Common myeloid progenitor, CD34-positive (primary cell): ENCODE measurements at regions not wholly inside any gene's neighbourhood (a gene's known extent, or its start where the extent isn't known, plus 50 kb on each side); places are given as distances from the start of the nearest gene placed in this dataset.

Experiments
- CTCF ChIA-PET: fragments of 350-600 bp; sonication (Branson Sonifier 250); formaldehyde crosslinking; loops from one replicate; lab custom pipeline; 2021; ENCODE audit warnings: antibody characterized with exemption; lab: Charles Lee
- POLR2A ChIA-PET: fragments of 350-600 bp; sonication (Branson Sonifier 250); formaldehyde crosslinking; loops from one replicate; lab custom pipeline; 2021; ENCODE audit warnings: antibody characterized with exemption; lab: Charles Lee
- DNase-seq, 3 donors: peaks; one replicate each; pipeline versions ENCODE4 v3.0.0 to v3.0.0-alpha.2; 2013
- H3K27ac ChIP-seq, 2 experiments: 1 replicate in 1 of 2; 2 replicates in 1 of 2; pipeline ENCODE4 v1.7.0; 2013; ENCODE audit warnings: inconsistent platforms in 2 of 2, low read length in 2 of 2, mild to moderate bottlenecking in 2 of 2, low read depth in 1 of 2, moderate library complexity in 1 of 2; ENCODE audit not compliant: severe bottlenecking in 2 of 2, insufficient read depth in 1 of 2, poor library complexity in 1 of 2
- H3K27me3 ChIP-seq, 5 experiments: replicated peaks in 2 of 5; 1 replicate in 3 of 5; 2 replicates in 2 of 5; pipeline versions ENCODE4 v1.6.1 to v1.7.0; 2013; ENCODE audit warnings: low read length in 4 of 5, mild to moderate bottlenecking in 2 of 5, moderate library complexity in 2 of 5, inconsistent platforms in 1 of 5; ENCODE audit not compliant: insufficient read depth in 5 of 5, control insufficient read depth in 4 of 5
- H3K36me3 ChIP-seq, 4 experiments: 1 replicate in 2 of 4; 2 replicates in 2 of 4; pipeline versions ENCODE4 v1.6.1 to v1.7.0; 2013; ENCODE audit warnings: low read length in 3 of 4, control low read depth in 1 of 4, mild to moderate bottlenecking in 1 of 4; ENCODE audit not compliant: control insufficient read depth in 4 of 4, insufficient read depth in 4 of 4
- H3K4me1 ChIP-seq, 4 experiments: 1 replicate in 3 of 4; 2 replicates in 1 of 4; pipeline versions ENCODE4 v1.6.1 to v1.7.1; 2013; ENCODE audit warnings: low read length in 3 of 4, mild to moderate bottlenecking in 3 of 4, control low read depth in 1 of 4, inconsistent platforms in 1 of 4, moderate library complexity in 1 of 4; ENCODE audit not compliant: control insufficient read depth in 4 of 4, insufficient read depth in 4 of 4; ENCODE audit errors: control extremely low read depth in 1 of 4
- H3K4me3 ChIP-seq, 7 experiments: 1 replicate in 4 of 7; 2 replicates in 3 of 7; pipeline versions ENCODE4 v1.5.1 to v1.7.0; 2013; ENCODE audit warnings: mild to moderate bottlenecking in 7 of 7, low read length in 6 of 7, moderate library complexity in 6 of 7, inconsistent platforms in 2 of 7, low read depth in 2 of 7, control low read depth in 1 of 7; ENCODE audit not compliant: insufficient read depth in 4 of 7, control insufficient read depth in 1 of 7; ENCODE audit errors: extremely low read depth in 1 of 7
- H3K9me3 ChIP-seq, 5 experiments: 1 replicate in 4 of 5; 2 replicates in 1 of 5; pipeline versions ENCODE4 v1.6.1 to v1.7.1; 2013; ENCODE audit warnings: low read length in 4 of 5, mild to moderate bottlenecking in 2 of 5, inconsistent platforms in 1 of 5, low read depth in 1 of 5, moderate library complexity in 1 of 5; ENCODE audit not compliant: control insufficient read depth in 4 of 5, insufficient read depth in 2 of 5; ENCODE audit errors: control extremely low read depth in 1 of 5
- WGBS: methylation state at CpG from one replicate; pipeline ENCODE4 v1.1.5; 2013; ENCODE audit not compliant: insufficient coverage; 5-methylcytosine and 5-hydroxymethylcytosine counted together

GRCh38 chr2:118309946-118310680 lies 221.8 kb downstream of the INSIG2 start:
- Histone ChIP-seq H3K9me3 (peaks cover 0 to 1% (median 0%) of the 10 kb centered on the region in 5 experiments), H3K4me3 (peak overlapping the region in 6 of 7 experiments; percentile 44 to 80 (median 62)), H3K36me3 (no peaks in the 10 kb centered on the region), H3K27ac (no peak overlapping the region), H3K4me1 (peaks cover 0 to 11% (median 9%) of the 10 kb centered on the region in 4 experiments), H3K27me3 (peaks cover 7 to 72% (median 28%) of the 10 kb centered on the region in 5 experiments)
- DNase-seq, result peak; percentile 31 to 80 (median 66)
- CTCF ChIA-PET, result no interaction called here
- POLR2A ChIA-PET, result interaction anchor here (0.6 kb wide), 1 partner anchor 85 kb away, joined by 5 read pairs; no protein-coding TSS in a partner anchor
- WGBS, result 0% methylated on average over 29 of the region's 56 CpGs

- CTCF ChIA-PET, result no interaction called here
- DNase-seq, result no peak
- Histone ChIP-seq H3K4me3 (peak overlapping the region in 6 of 7 experiments; percentile 44 to 80 (median 62)), H3K27me3 (peaks cover 7 to 68% (median 28%) of the 10 kb centered on the region in 5 experiments), H3K36me3 (no peaks in the 10 kb centered on the region), H3K27ac (no peak overlapping the region), H3K9me3 (peaks cover 0 to 1% (median 0%) of the 10 kb centered on the region in 5 experiments), H3K4me1 (peaks cover 0 to 11% (median 9%) of the 10 kb centered on the region in 4 experiments)
- POLR2A ChIA-PET, result no interaction called here
- 98% methylated on average over 6 of the region's 16 CpGs for WGBS
These were observed 221.1 kb downstream of the INSIG2 start for GRCh38 chr2:118309257-118309945.

- no CpG with 5 or more reads among the region's 2 CpGs for WGBS
- CTCF ChIA-PET, result no interaction called here
- POLR2A ChIA-PET, result no interaction called here
These were observed 219.6 kb downstream of the INSIG2 start for GRCh38 chr2:118307864-118308263.

GRCh38 chr2:118301248-118301647 lies 213.0 kb downstream of the INSIG2 start:
- POLR2A ChIA-PET, result no interaction called here
- peaks cover 0 to 11% (median 0%) of the 10 kb centered on the region in 5 experiments for H3K27me3 ChIP-seq

More at GRCh38 chr2:118307864-118308263, 219.6 kb downstream of the INSIG2 start:
- no peak for DNase-seq
- H3K36me3 ChIP-seq, result no peaks in the 10 kb centered on the region
- peaks cover 7 to 58% (median 25%) of the 10 kb centered on the region in 5 experiments for H3K27me3 ChIP-seq
- no peak overlapping the region for H3K27ac ChIP-seq
- H3K4me3 ChIP-seq, result no peak overlapping the region
- H3K9me3 ChIP-seq, result peaks cover 0 to 1% (median 0%) of the 10 kb centered on the region in 5 experiments
- H3K4me1 ChIP-seq, result peaks cover 0 to 11% (median 9%) of the 10 kb centered on the region in 4 experiments

GRCh38 chr2:118300832-118301231 lies 212.6 kb downstream of the INSIG2 start:
- Histone ChIP-seq H3K9me3 (peaks cover 0 to 6% (median 0%) of the 10 kb centered on the region in 5 experiments), H3K27me3 (peaks cover 0 to 12% (median 2%) of the 10 kb centered on the region in 5 experiments), H3K4me1 (no peaks in the 10 kb centered on the region), H3K27ac (no peak overlapping the region), H3K36me3 (no peaks in the 10 kb centered on the region), H3K4me3 (no peak overlapping the region)
- ChIA-PET POLR2A (no interaction called here), CTCF (no interaction called here)
- DNase-seq, result no peak

More at GRCh38 chr2:118301248-118301647, 213.0 kb downstream of the INSIG2 start:
- CTCF ChIA-PET, result no interaction called here
- Histone ChIP-seq H3K9me3 (peaks cover 0 to 6% (median 0%) of the 10 kb centered on the region in 5 experiments), H3K27ac (no peak overlapping the region), H3K4me1 (no peaks in the 10 kb centered on the region), H3K36me3 (no peaks in the 10 kb centered on the region), H3K4me3 (no peak overlapping the region)
- no peak for DNase-seq

GRCh38 chr2:118296663-118297062 lies 208.4 kb downstream of the INSIG2 start:
- no peak for DNase-seq
- peaks cover 0 to 11% (median 2%) of the 10 kb centered on the region in 5 experiments for H3K27me3 ChIP-seq
- no peak overlapping the region for H3K27ac ChIP-seq
- CTCF ChIA-PET, result no interaction called here
- POLR2A ChIA-PET, result no interaction called here
- no peaks in the 10 kb centered on the region for H3K4me1 ChIP-seq
- no peaks in the 10 kb centered on the region for H3K36me3 ChIP-seq
- WGBS, result 100% methylated on average over 2 of the region's 4 CpGs
- H3K9me3 ChIP-seq, result peaks cover 0 to 4% (median 0%) of the 10 kb centered on the region in 5 experiments
- no peak overlapping the region for H3K4me3 ChIP-seq
